Ovary (tissue), 3 donors: ENCODE measurements at regions not wholly inside any gene's neighbourhood (a gene's known extent, or its start where the extent isn't known, plus 50 kb on each side); places are given as distances from the start of the nearest gene placed in this dataset.

Source experiments
- EP300 ChIP-seq: sonication (generic); formaldehyde crosslinking; IDR thresholded peaks from one replicate; pipeline ENCODE4 v1.6.1; 2017; ENCODE audit warnings: antibody characterized with exemption
- POLR2A ChIP-seq: fragments of 450-650 bp; IDR thresholded peaks from one replicate; pipeline ENCODE4 v1.6.1; 2017; ENCODE audit warnings: antibody characterized with exemption, mild to moderate bottlenecking, moderate library complexity
- TF ChIP-seq, protein P1 (sequence below), 3 donors: fragments of 450-650 bp in 2 of 3; fragments of 200-600 bp in 1 of 3; IDR thresholded peaks; one replicate each; pipeline versions ENCODE4 v1.5.1 to v1.8.0; 2016 to 2022; ENCODE audit warnings: antibody characterized with exemption in 3 of 3, mild to moderate bottlenecking in 1 of 3
- donor health status: DM: no; HTN: no; CAD: no.

DNA sequence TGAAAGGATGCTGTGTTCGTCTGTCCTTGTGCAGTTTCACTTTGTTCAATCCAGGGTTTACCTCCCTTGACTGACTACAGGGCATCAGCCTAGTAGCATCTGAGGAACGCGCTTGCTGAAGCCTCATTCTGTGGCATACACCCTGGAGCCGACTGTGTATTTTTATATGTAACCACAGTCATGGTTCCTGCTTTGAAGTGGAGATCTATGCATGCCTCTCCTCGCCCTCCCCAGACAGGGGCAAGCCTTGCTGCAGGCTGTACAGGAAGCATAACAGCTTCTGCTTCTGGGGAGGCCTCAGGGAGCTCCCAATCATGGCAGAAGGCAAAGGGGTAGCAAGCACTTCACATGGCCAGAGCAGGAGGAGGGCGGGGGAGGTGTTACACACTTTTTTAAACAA is 262.1 kb downstream of the BCL11B start:
- TF ChIP-seq, protein P1, sequence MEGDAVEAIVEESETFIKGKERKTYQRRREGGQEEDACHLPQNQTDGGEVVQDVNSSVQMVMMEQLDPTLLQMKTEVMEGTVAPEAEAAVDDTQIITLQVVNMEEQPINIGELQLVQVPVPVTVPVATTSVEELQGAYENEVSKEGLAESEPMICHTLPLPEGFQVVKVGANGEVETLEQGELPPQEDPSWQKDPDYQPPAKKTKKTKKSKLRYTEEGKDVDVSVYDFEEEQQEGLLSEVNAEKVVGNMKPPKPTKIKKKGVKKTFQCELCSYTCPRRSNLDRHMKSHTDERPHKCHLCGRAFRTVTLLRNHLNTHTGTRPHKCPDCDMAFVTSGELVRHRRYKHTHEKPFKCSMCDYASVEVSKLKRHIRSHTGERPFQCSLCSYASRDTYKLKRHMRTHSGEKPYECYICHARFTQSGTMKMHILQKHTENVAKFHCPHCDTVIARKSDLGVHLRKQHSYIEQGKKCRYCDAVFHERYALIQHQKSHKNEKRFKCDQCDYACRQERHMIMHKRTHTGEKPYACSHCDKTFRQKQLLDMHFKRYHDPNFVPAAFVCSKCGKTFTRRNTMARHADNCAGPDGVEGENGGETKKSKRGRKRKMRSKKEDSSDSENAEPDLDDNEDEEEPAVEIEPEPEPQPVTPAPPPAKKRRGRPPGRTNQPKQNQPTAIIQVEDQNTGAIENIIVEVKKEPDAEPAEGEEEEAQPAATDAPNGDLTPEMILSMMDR (IDR thresholded peaks at IDR 0.05): no peak
- TF ChIP-seq EP300 (no peak), POLR2A (no peak)
